HFFc6 (cell line): ENCODE measurements at regions not wholly inside any gene's neighbourhood (a gene's known extent, or its start where the extent isn't known, plus 50 kb on each side); places are given as distances from the start of the nearest gene placed in this dataset.

Source experiments
- DNase-seq: peaks from one replicate; pipeline ENCODE4 v3.0.0-alpha.2; 2018
- H3K27ac Mint-ChIP-seq: 2 replicates; pipeline ENCODE4 v1.8.0; 2020; ENCODE audit warnings: mild to moderate bottlenecking, mixed read lengths
- H3K27me3 Mint-ChIP-seq: 2 replicates; pipeline ENCODE4 v1.8.0; 2021; ENCODE audit warnings: mild to moderate bottlenecking, moderate library complexity, mixed read lengths; ENCODE audit not compliant: insufficient read depth
- H3K36me3 Mint-ChIP-seq: 2 replicates; pipeline ENCODE4 v1.8.0; 2021; ENCODE audit warnings: low read depth, mixed read lengths
- H3K4me1 Mint-ChIP-seq: 2 replicates; pipeline ENCODE4 v1.8.0; 2020; ENCODE audit warnings: low read depth, mixed read lengths
- H3K4me3 Mint-ChIP-seq: 2 replicates; pipeline ENCODE4 v1.8.0; 2020; ENCODE audit warnings: mild to moderate bottlenecking, moderate library complexity, mixed read lengths
- H3K9me3 Mint-ChIP-seq: 2 replicates; pipeline ENCODE4 v1.8.0; 2020; ENCODE audit warnings: mild to moderate bottlenecking, mixed read lengths
- TF ChIP-seq, protein P1 (sequence below): fragments of 200-600 bp; sonication (generic); IDR thresholded peaks from 2 replicates; pipeline ENCODE4 v1.5.0; 2021; ENCODE audit warnings: antibody characterized with exemption, mild to moderate bottlenecking

DNA sequence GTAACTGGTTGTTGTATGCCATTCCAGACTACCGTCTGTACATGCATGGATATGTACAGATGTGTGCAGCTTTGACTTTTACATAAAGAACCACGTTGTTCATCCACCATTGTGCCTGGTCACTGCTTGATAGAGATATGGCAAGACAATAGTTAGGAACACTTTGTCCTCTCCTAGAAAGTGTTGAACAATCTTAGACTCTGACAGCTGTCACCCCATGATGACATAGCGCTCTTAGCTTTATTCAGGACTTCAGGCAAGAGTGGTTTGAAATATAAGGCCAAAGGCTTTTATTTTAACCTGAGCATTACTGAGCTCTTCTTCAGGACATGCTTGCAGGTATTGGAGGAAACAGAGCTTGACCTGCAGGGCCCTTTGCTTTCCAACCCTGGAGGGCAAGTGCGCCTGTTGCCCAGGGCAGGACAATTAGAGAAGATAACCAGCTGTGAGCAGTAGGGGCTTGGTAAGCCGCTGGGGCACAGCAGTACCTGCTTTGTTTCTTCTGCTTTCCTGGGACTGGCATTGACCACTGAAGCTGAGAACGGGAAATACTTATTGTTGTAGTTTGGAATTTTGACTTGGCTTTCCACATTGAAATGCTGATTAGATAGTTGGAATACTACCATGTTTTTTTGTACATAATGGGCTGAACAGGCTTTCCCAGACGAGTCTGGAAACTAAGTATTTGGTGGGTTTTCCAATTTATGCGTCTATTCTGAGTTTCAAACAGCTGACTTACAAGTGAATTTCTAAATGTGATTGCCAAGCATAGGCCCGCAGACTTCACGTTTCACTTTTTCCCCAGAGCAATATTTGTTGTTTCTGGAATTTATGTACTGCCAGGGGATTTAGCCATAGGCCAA, 51.1 kb downstream of the GARRE1 start:
- DNase-seq, result no peak
- Mint-ChIP-seq H3K9me3 (no peaks in the 10 kb centered on the region), H3K4me1 (peaks cover 17% of the 10 kb centered on the region), H3K36me3 (peaks cover 21% of the 10 kb centered on the region), H3K27ac (no peak overlapping the region), H3K27me3 (no peaks in the 10 kb centered on the region; the same call in 1 of the 2 replicates), H3K4me3 (no peak overlapping the region)
- TF ChIP-seq, protein P1, sequence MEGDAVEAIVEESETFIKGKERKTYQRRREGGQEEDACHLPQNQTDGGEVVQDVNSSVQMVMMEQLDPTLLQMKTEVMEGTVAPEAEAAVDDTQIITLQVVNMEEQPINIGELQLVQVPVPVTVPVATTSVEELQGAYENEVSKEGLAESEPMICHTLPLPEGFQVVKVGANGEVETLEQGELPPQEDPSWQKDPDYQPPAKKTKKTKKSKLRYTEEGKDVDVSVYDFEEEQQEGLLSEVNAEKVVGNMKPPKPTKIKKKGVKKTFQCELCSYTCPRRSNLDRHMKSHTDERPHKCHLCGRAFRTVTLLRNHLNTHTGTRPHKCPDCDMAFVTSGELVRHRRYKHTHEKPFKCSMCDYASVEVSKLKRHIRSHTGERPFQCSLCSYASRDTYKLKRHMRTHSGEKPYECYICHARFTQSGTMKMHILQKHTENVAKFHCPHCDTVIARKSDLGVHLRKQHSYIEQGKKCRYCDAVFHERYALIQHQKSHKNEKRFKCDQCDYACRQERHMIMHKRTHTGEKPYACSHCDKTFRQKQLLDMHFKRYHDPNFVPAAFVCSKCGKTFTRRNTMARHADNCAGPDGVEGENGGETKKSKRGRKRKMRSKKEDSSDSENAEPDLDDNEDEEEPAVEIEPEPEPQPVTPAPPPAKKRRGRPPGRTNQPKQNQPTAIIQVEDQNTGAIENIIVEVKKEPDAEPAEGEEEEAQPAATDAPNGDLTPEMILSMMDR, result no peak

GRCh38 chr19:34306213-34306661, 51.9 kb downstream of the GARRE1 start:
- TF ChIP-seq, protein P1, result no peak
- Mint-ChIP-seq H3K4me3 (no peak overlapping the region), H3K9me3 (no peaks in the 10 kb centered on the region), H3K27ac (no peak overlapping the region), H3K4me1 (peaks cover 17% of the 10 kb centered on the region), H3K27me3 (no peaks in the 10 kb centered on the region; the same call in 1 of the 2 replicates), H3K36me3 (peaks cover 21% of the 10 kb centered on the region)
- DNase-seq, result no peak

DNA sequence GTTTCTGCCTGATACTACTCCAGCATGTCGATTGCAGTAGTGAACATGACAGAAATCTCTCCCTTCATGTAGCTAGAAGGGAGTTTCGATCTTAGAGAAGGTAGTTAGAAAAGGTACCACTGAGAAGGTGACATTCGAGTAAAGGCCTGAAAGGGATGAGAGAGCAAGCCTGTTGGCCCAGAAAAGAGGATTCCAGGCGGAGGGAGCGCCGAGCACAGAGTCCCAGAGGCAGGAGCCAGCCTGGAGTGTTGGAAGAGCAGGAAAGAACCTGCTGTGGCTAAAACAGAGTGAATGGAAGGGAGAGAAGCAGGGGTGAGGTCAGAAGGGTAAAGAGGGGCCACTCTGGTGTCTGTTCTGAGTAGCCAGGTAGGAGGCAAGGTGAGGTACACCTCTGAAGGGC, 52.5 kb downstream of the GARRE1 start:
- no peaks in the 10 kb centered on the region; the same call in 1 of the 2 replicates for H3K27me3 Mint-ChIP-seq
- H3K4me1 Mint-ChIP-seq, result peaks cover 17% of the 10 kb centered on the region
- H3K27ac Mint-ChIP-seq, result no peak overlapping the region
- DNase-seq, result no peak
- no peaks in the 10 kb centered on the region for H3K9me3 Mint-ChIP-seq
- H3K36me3 Mint-ChIP-seq, result peaks cover 22% of the 10 kb centered on the region
- TF ChIP-seq, protein P1, result no peak
- H3K4me3 Mint-ChIP-seq, result no peak overlapping the region

GRCh38 chr19:34308381-34309367, 54.3 kb downstream of the GARRE1 start:
- Mint-ChIP-seq H3K36me3 (peaks cover 18% of the 10 kb centered on the region), H3K4me3 (no peak overlapping the region), H3K27ac (no peak overlapping the region), H3K27me3 (no peaks in the 10 kb centered on the region; the same call in 1 of the 2 replicates), H3K9me3 (no peaks in the 10 kb centered on the region), H3K4me1 (peaks cover 27% of the 10 kb centered on the region)
- no peak for DNase-seq
- TF ChIP-seq, protein P1, result no peak

DNA sequence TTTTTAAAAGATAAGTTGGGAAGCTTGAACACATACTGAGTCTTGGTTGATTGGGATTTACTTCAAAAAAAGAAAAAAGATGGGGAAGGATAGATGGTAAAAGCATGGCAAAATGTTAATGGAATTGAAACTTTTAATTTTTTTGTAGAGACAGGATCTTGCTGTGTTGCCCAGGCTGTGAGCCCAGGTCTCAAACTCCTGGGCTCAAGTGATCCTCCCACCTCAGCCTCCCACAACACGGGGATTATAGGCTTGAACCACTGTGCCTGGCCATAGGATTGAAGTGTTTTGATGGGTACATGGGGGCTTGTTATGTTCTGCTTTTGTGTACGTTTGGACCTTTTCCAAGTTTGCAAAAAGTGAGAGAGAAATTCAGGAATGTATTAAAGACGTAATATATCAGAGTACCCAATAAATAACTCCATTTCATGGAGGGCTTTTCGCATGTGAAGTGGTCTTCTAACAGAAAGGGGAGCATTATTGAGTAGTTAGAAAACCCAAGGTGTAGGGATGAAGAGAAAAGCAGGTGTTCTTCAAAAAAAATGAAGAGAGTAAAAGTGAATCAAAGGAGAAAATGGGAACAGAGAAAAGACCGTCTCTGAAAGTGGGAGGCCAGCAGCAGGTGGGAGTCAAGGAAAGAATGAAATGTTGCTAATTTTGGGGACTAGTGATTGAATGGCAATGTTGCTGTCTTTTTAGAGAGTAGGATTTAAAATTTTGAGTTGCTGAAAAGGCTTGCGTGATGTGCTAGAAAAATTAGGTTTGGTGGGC, 55.2 kb downstream of the GARRE1 start:
- Mint-ChIP-seq H3K27me3 (no peaks in the 10 kb centered on the region; the same call in 1 of the 2 replicates), H3K4me3 (no peak overlapping the region), H3K27ac (no peak overlapping the region), H3K9me3 (no peaks in the 10 kb centered on the region), H3K4me1 (peaks cover 33% of the 10 kb centered on the region), H3K36me3 (peaks cover 21% of the 10 kb centered on the region)
- TF ChIP-seq, protein P1, result no peak
- DNase-seq, result no peak
